ENCODE measurements at regions not wholly inside any gene's neighbourhood (a gene's known extent, or its start where the extent isn't known, plus 50 kb on each side); places are given as distances from the start of the nearest gene placed in this dataset.
"Not testable (repeated sequence)": the region's sequence is repeated elsewhere in the genome, so short reads cannot be mapped to it uniquely, and the experiment has no call there.

DNA sequence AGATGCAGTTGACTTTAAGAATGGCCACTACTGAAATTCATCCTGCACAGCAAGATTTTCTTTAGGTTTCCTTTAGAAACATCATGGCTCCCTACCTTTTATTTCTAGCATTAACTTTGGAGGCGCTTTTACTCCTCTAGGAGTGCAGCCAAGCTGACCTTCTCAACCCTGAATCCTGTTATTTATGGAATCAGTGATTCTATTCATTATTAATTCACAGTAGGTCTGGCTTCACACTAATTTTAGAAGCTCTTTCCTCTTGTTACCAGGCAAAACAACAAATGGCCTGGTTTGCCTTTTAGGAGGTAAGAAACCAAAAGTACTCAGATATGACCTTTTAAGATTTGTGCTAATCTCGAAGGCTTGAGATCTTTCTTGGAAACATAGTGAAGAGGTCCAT is 93.0 kb upstream of the PELI1 start:
- Histone ChIP-seq H3K27me3 (peaks cover 9% of the 10 kb centered on the region; the same call in 1 of the 2 replicates), H3K36me3 (no peaks in the 10 kb centered on the region), H3K9me3 (no peaks in the 10 kb centered on the region), H3K4me3 (no peak overlapping the region)
- DNase-seq, result no peak

DNA sequence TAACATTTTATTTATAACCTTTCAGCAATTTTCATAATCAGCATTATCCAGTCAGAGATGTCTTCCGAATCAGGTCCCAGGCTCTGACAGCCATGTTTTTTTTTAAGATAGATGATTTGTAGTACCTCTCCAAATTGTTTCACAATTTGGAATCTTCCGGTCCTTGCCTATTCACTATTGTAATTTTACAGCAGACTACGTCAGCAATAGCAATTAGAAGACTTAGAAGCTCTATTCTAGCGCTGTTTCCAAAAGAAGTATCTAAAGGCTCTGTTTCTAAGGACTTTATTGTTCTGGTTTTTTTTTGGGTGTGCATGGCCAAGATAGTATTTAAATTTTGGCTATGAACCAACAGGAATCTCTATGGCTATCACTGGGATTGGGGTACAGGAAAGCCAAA is 94.6 kb upstream of the PELI1 start:
- DNase-seq, result no peak
- H3K4me3 ChIP-seq, result no peak overlapping the region
- H3K36me3 ChIP-seq, result no peaks in the 10 kb centered on the region
- peaks cover 11% of the 10 kb centered on the region; the same call in 1 of the 2 replicates for H3K27me3 ChIP-seq
- no peaks in the 10 kb centered on the region for H3K9me3 ChIP-seq

DNA sequence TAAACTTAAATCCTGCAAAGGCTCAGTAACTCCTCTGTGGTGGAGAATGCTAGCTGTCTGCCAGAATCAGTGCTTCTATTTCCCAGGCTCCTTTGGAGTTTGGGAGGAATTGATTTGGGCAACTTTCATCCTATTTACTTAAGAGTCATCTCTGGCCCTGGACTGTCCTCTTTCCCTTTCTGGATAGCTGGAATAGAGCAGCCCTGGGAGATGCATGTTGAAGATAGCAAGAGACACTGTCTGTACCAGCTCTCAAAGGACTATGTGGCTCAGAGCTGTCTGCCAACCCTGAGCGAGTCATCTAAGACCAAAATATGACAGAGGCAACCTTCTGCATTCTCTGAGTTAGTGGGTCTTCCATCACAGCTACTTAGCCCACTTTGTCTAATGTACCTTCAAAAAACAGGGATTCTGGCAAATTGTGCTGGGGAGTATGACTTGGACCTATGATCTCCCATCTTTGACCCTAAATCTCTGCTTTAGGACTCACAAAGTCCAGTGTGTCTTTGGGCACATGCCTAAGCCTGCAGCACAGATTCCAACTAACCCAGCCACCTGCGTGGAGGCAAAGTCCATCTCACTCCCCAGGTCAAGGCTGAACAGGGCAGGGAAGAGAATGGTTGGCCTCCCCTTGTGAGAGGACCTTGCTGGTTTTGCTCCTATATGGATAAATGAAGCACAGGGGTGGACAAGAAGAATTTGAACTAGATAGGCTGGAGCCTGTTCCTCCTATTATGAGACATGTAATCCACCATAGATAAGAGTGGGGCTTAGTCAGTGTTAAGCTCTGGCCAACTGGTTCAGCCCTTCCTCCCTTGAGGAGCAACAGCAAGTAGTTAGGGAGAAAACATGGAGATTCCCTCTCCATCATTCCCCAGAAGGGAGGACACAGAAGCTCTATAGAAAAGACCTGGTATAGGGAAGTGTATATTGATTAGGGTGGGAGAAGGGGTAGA is 99.1 kb upstream of the PELI1 start:
- Histone ChIP-seq H3K4me3 (no peak overlapping the region), H3K36me3 (no peaks in the 10 kb centered on the region), H3K27me3 (peaks cover 15% of the 10 kb centered on the region), H3K9me3 (no peaks in the 10 kb centered on the region)
- no peak for DNase-seq

DNA sequence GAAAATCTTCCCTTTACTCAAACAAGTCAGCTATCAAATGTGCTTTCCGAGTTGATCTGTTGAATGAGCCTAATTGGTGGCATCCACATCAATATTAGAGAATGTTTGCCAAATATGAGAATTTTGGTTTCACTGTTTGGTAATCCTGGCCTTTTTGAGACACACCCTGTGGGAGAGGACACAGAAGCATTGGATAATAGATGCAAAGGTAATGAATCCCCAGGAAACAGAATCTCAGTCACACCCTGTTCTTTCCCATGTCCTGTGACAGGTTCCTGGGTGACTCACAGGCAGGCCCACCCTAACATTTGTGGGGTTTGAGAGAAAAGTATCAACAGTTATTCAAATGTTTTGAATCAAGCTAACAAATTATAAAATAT is 99.8 kb upstream of the PELI1 start:
- no peak for DNase-seq
- Histone ChIP-seq H3K4me3 (no peak overlapping the region), H3K9me3 (no peaks in the 10 kb centered on the region)

DNA sequence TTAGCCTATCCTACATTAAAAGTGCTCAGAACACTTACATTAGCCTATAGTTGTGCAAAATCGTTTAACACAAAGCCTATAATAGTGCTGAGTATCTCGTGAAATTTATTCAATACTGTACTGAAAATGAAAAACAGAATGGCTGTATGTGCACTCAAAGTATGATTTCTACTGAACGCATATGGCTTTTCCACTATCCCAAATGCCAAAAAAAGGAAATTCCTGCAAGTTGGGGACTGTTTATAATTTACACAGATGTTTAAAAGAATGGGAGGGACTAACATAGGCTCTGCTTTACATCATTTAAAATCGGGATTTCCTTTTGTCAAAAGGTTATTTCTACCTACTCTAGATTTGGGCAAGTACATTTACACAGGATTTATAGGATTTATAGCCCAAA is 101.4 kb upstream of the PELI1 start:
- Histone ChIP-seq H3K27me3 (peaks cover 15% of the 10 kb centered on the region), H3K36me3 (no peaks in the 10 kb centered on the region), H3K9me3 (no peaks in the 10 kb centered on the region), H3K4me3 (no peak overlapping the region)
- no peak for DNase-seq

More for the DNA sequence above, 99.8 kb upstream of the PELI1 start:
- Histone ChIP-seq H3K27me3 (peaks cover 15% of the 10 kb centered on the region), H3K36me3 (no peaks in the 10 kb centered on the region)

DNA sequence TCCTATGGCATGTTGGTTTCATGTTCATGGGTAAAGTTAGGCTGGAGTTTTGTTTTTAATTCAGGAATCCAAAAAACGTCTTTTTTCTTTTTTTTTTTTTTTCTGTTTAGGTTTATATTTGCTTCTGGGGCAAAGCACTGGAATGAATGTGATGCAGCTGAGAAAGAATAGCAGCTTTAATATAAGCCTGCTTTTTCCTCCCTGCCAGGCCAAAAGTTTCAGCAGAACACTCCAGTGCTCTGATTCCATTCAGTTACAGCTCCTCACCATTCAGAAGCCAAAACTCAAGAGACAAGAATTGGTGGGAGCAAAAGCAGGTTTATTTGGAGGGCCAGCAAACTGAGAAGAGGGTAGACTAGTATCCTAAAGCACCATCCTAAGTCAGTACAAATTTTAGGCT is 102.7 kb upstream of the PELI1 start:
- no peaks in the 10 kb centered on the region for H3K9me3 ChIP-seq
- H3K4me3 ChIP-seq, result no peak overlapping the region
- H3K36me3 ChIP-seq, result no peaks in the 10 kb centered on the region
- H3K27me3 ChIP-seq, result peaks cover 10% of the 10 kb centered on the region
- no peak for DNase-seq

DNA sequence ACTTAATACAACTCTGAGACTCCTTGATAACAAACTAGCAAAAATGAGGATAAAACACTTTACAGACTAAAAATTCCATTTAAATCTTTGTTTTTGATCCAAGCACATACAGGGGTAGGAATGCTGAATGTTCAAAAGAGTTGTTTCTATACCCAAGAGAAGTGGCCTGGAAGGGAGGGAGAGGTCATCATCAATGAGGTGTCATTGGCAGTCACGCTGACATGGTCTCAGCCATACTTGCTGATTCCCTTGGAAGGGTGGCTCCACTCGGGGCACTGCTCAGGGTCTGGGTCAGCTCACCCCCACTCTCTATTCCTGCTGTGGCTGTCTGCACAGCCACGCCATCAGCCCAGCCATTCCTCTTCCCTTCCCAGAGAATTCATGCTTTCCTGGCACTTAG is 105.2 kb upstream of the PELI1 start:
- no peaks in the 10 kb centered on the region for H3K9me3 ChIP-seq
- H3K27me3 ChIP-seq, result peaks cover 3% of the 10 kb centered on the region
- H3K4me3 ChIP-seq, result no peak overlapping the region
- DNase-seq, result no peak
- H3K36me3 ChIP-seq, result no peaks in the 10 kb centered on the region

DNA sequence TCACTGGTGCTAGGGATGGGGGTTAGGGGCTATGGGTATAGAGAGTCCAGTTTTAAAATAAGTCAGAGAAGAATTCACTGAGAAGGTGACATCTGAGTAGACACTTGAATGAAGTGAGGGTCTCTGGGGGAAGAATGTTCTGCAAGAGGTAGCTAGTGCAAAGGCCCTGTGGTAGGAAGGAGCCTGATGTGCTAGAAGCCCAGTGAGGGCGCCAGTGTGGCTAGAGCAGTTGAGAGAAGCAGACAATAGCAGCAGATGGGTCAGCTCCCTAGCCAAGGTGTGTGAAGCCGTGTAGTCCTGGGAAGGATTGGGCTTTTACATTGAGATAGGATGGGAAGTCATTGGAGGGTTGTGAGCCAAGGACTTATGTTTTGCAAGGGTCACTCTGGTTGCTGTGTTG is 105.8 kb upstream of the PELI1 start:
- Histone ChIP-seq H3K36me3 (no peaks in the 10 kb centered on the region), H3K27me3 (peaks cover 3% of the 10 kb centered on the region), H3K4me3 (no peak overlapping the region), H3K9me3 (no peaks in the 10 kb centered on the region)
- DNase-seq, result no peak

DNA sequence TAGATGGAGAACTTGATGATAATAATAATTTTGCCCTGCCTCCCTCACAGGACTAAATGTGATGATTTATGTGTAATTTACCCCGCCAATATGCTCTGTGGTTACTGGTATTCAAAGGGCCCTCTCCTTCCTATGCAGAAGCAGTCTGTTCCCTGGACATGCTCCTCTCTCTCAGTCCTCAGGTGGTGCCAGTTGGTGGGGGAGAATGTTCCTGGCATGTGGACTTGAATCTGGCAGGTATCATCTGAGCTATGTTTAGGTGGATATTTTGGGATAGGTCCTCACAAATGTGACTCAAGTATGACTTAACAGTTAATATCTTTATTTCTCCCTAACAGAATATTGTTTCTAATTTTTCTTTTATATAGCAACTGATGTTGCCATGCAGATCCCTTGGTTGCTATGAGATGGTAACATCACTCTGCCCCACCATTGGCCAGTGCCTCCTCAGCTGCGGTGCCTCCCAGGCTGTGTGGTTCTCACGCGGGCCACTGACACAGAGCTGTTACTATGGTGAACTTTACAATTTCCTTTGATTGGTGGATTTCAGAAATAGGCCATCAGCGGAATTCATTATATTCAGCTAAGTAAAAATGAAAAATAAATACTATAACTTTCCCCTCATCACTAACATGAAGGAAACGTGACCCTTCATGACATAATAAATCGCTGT is 106.7 kb upstream of the PELI1 start:
- H3K36me3 ChIP-seq, result no peaks in the 10 kb centered on the region
- H3K9me3 ChIP-seq, result no peaks in the 10 kb centered on the region
- no peak for DNase-seq
- H3K27me3 ChIP-seq, result no peaks in the 10 kb centered on the region; the same call in 1 of the 2 replicates
- no peak overlapping the region for H3K4me3 ChIP-seq

DNA sequence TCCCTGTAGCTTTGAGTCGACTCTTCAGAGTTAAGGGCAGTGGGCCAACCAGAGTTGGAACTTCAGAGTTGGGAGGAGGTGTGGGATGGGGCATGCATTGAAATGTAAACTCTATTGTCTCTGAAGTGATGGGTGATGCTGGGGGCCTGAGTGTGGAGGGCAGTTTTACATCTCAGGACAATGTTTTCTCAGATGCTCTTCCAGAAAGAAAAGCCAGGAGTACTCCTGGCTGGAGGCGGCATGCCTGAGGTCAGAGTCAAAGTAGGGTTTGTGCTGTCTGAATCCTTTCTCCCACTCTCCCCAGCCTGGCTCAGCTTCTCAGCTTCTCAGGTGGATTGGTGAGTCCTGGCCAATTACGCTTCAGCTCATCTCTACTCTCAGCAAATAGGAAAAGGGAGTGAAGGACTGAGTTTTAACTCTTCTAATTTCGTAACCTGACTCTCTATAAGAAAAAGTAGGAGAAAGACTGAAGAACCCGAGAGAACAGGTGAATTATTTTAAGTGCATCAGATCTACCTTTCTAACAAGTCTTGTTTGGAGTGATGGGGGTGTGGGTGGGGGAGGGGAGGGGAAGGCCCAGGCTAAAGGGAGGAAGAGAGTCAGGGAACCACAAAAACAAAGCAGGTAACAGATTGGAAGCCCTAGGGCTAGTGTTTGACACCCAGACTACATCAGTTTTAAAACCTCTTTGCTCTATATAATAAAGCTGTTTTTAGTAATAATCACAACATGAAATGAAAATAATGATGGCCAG is 107.5 kb upstream of the PELI1 start:
- H3K9me3 ChIP-seq, result no peaks in the 10 kb centered on the region
- no peaks in the 10 kb centered on the region; the same call in 1 of the 2 replicates for H3K27me3 ChIP-seq
- no peak overlapping the region for H3K4me3 ChIP-seq
- H3K36me3 ChIP-seq, result no peaks in the 10 kb centered on the region
- no peak for DNase-seq

DNA sequence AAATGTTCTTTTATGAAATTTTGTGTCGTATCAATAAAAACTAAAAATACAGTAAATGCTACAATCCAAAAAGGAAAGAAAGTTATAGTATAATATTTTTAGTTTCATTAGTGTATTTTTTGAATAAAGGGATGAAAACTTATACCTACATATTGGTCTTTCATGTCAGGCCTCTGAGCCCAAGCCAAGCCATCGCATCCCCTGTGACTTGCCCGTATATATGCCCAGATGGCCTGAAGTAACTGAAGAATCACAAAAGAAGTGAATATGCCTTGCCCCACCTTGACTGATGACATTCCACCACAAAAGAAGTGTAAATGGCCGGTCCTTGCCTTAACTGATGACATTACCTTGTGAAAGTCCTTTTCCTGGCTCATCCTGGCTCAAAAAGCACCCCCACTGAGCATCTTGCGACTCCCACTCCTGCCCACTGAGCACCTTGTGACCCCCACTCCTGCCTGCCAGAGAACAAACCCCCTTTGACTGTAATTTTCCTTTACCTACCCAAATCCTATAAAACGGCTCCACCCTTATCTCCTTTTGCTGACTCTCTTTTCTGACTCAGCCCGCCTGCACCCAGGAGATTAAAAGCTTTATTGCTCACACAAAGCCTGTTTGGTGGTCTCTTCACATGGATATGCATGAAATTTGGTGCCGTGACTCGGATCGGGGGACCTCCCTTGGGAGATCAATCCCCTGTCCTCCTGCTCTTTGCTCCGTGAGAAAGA is 108.2 kb upstream of the PELI1 start:
- DNase-seq, H3K4me3 ChIP-seq, H3K27me3 ChIP-seq, H3K36me3 ChIP-seq, H3K9me3 ChIP-seq: not testable (repeated sequence)

DNA sequence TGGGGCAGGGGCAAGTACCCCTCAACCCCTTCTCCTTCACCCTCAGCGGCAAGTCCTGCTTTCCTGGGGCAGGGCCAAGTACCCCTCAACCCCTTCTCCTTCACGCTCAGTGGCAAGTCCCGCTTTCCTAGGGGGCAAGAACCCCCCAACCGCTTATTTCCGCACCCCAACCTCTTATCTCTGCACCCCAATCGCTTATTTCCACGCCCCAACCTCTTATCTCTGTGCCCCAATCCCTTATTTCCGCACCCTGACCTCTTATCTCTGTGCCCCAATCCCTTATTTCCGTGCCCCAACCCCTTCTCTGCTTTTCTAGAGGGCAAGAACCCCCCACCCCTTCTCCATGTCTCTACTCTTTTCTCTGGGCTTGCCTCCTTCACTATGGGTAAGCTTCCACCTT is 109.2 kb upstream of the PELI1 start:
- H3K9me3 ChIP-seq, H3K4me3 ChIP-seq, H3K27me3 ChIP-seq, H3K36me3 ChIP-seq, DNase-seq: not testable (repeated sequence)

DNA sequence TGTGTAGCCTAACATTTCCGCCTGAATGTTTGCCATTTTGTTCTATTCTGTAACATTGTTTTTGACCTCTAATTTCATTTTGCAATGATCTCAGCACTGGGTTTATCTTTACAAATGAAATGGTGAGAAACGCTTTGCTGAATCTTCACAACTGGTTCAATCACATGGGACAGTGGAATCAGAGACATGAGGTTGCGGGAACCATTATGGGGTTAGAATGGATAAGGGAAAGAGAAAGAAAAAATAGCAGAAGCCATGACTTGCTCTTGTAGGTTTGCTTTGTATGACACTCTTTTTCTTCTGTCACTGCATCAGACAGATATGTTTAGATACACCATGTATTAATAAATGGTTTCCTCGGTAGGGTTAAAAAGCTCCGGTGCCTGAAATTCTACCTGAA is 114.3 kb upstream of the PELI1 start:
- DNase-seq, result no peak
- no peak overlapping the region for H3K4me3 ChIP-seq
- H3K36me3 ChIP-seq, result no peaks in the 10 kb centered on the region
- H3K27me3 ChIP-seq, result no peaks in the 10 kb centered on the region
- no peaks in the 10 kb centered on the region for H3K9me3 ChIP-seq

DNA sequence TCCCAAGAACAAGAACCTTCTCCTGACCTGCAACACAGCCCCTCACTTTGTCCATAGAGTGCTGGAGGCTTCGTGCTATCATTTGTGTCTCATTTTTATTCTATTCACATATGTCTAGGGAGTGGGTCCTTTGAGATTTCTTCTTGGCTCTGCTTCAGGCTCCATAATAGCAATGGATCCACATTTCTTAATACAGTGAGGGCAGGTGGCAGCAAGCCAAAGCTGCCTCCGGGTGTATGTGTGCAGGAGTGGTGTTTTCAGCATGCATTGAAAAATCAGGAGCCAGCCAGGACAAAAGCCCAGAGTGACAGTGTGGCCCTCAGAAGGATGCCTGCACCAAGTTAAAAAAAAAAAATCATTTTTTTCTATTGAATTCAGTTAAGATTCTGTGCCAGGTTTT is 115.1 kb upstream of the PELI1 start:
- DNase-seq, result no peak
- H3K36me3 ChIP-seq, result no peaks in the 10 kb centered on the region
- H3K9me3 ChIP-seq, result no peaks in the 10 kb centered on the region

DNA sequence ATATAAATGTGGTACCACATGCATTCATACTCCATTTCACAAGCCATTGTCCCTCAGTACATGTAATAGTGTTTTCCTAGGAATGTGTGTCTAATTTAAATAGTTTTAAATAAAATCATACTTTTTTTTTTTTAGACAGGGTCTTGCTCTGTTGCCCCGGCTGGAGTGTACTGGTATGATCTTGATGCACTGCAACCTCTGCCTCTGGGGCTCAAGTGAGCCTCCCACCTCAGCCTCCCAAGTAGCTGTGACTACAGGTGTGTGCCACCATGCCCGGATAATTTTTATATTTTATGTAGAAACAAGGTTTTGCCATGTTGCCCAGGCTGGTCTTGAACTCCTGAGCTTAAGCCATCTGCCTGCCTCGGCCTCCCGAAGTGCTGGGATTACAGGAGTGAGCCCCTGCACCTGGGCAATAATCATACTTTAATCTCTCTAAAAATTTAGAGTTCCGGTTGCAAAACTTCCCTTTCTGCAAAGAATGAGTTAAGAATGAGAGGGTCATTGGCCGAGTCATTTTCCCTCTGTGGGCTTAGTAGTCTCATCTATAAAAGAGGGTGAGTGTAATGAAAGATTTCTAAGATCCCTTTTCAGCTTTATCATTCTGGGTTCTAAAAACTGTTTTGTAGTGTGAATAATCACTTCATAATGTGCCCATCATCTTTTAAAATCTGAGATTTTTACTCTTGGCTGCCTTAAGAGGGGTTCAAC is 116.0 kb upstream of the PELI1 start:
- no peaks in the 10 kb centered on the region for H3K36me3 ChIP-seq
- H3K9me3 ChIP-seq, result no peaks in the 10 kb centered on the region
- H3K27me3 ChIP-seq, result no peaks in the 10 kb centered on the region
- DNase-seq, result no peak
- no peak overlapping the region for H3K4me3 ChIP-seq

More for the DNA sequence above, 115.1 kb upstream of the PELI1 start:
- no peaks in the 10 kb centered on the region for H3K27me3 ChIP-seq
- no peak overlapping the region for H3K4me3 ChIP-seq

DNA sequence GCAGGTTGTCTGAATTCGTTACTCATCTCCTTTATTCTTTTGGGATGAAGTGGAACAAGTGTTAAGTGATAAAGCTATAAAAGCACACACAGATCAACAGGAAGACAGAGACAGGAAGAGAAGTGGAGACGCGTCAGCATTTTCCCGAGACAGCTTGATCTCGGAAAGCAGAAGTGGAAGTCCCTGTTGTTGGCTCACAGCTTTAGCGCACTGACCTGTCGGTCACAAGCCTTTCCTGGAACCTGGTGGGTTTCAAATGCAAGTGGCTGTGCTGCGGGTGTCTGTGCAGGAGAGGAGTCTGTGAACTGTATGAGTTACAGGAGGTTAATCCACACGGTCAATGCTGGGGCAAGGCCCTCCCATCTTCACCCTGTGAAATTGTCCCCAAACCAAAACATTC is 116.6 kb upstream of the PELI1 start:
- no peak overlapping the region for H3K4me3 ChIP-seq
- DNase-seq, result no peak

More for the DNA sequence above, 116.6 kb upstream of the PELI1 start:
- Histone ChIP-seq H3K27me3 (no peaks in the 10 kb centered on the region), H3K9me3 (no peaks in the 10 kb centered on the region), H3K36me3 (no peaks in the 10 kb centered on the region)

Measured in MG63 (cell line).